ENCODE measurements at regions not wholly inside any gene's neighbourhood (a gene's known extent, or its start where the extent isn't known, plus 50 kb on each side); places are given as distances from the start of the nearest gene placed in this dataset.

DNA sequence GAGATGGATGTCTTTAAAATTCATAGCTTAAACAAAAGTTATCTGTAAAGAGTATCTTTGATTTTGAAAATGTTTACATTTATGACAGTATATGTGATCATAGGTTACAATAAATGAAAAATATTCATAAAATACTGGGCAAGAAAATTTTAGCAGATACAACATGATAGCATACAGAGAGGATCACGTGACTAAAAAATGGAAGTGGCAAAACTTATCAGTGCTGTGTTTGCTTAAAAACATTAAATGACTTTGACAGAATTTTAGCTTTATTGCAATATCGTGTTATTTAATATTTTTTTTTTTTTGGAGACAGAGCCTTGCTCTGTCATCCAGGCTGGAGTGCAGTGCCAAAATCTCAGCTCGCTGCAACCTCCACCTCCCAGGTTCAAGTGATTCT, 2294.1 kb downstream of the NCAM2 start:
- DNase-seq (ENCODE audit: extremely low read depth, low read depth): no peak
- TF ChIP-seq CTCF (IDR thresholded peaks at IDR 0.05; ENCODE audit: low read depth, low read length): no peak

DNA sequence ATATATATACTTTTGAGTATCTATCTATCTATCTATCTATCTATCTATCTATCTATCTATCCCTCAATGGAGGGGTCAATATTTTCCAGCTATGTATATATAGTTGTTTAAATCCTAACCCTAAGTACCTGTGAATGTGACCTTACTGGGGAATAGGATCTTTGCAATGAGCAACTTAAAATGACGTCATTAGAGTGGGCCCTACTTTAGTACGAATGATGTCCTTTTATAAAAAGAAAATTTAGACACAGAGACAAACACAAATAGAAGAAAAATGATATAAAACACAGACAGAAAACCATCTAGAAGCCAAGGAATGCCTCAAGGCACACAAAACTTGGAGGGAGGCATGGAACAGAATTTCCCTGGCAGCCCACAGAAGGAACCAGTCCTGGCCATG, 2283.7 kb downstream of the NCAM2 start:
- TF ChIP-seq CTCF (IDR thresholded peaks at IDR 0.05; ENCODE audit: low read depth, low read length): no peak
- no peak for DNase-seq (ENCODE audit: extremely low read depth, low read depth)

DNA sequence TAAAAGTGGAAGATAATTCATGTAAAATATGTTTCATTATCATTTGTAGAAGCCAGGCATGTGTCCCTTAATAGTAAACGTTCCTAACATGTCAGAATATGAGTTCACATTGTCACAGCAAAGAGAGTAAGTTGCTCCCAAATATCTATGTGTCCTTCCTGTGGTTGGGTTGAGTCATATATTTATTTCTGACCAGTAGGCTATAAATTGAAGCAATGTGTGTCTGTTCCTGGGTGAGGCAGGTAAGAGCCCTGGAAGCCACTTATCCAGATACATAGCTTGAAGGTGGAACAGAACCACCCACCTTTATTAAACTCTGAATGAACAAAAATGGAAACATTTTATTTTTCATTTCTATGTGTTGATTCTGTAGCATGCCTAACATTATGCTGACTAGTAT, 2251.6 kb downstream of the NCAM2 start:
- DNase-seq (ENCODE audit: extremely low read depth, low read depth): no peak
- TF ChIP-seq CTCF (IDR thresholded peaks at IDR 0.05; ENCODE audit: low read depth, low read length): no peak

DNA sequence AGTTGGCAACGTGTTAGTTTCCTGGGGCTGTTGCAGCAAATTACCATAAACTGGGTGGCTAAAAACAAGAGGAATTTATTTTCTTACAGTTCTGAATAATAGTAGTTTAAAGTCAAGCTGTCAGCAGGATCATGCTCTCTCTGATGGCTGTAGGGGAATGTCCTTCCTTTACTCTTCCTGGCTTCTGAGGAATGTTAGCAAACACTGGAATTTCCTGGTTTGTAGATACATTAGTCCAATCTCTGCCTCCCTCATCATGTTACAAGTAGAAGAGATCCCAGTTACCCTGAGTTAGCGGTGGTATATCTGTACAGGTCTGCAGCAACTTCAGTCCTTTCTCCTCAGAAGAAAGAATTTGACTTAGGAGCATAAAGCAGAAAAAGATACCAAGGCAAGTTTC, 2249.1 kb downstream of the NCAM2 start:
- TF ChIP-seq CTCF (IDR thresholded peaks at IDR 0.05; ENCODE audit: low read depth, low read length): no peak
- DNase-seq (ENCODE audit: extremely low read depth, low read depth): no peak

GRCh38 chr21:23245255-23245654, 2247.0 kb downstream of the NCAM2 start:
- no peak for TF ChIP-seq CTCF (IDR thresholded peaks at IDR 0.05; ENCODE audit: low read depth, low read length)
- no peak for DNase-seq (ENCODE audit: extremely low read depth, low read depth)

DNA sequence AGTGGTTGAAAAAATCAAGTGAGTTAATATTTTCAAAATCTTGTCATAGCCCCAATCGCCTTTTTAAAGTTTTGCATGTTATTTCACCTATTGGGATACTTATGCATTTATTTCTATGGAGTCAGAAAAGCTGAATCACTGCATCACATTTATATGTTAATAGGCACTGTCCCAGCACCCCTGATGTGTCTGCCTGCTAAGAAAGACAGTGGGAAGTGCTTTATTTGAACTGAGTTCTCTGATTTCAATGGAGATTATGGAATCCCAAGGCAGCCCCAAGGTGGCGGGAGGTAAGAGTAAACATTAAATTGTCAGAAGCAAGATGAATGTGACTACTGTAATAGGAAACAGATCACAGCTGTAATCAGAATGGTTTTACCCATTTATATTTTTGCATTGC, 2225.7 kb downstream of the NCAM2 start:
- no peak for TF ChIP-seq CTCF (IDR thresholded peaks at IDR 0.05; ENCODE audit: low read depth, low read length)
- DNase-seq (ENCODE audit: extremely low read depth, low read depth): no peak

DNA sequence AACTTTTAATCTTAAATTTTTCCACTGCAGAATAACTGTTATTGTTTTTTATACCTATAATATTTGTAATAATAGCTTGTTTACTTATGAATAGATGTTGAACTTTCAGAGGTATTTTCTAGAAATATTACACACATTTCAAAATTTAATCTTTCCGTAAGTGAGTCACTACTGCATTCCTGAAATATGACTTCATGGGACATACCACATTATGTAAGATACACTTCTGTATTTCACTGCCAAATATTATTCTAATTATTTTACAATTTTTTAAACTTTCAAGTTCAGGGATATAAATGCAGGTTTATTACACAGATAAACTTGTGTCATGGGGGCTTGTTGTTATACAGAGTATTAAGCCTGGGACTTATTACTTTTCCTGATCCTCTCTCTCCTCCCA, 2220.5 kb downstream of the NCAM2 start:
- no peak for DNase-seq (ENCODE audit: extremely low read depth, low read depth)
- no peak for TF ChIP-seq CTCF (IDR thresholded peaks at IDR 0.05; ENCODE audit: low read depth, low read length)

Data from AG09319 (cell line).